Transverse colon (tissue), 4 donors: ENCODE measurements at regions not wholly inside any gene's neighbourhood (a gene's known extent, or its start where the extent isn't known, plus 50 kb on each side); places are given as distances from the start of the nearest gene placed in this dataset.

ENCODE experiments used
- DNase-seq: peaks from one replicate; pipeline ENCODE4 v3.0.0-alpha.2; 2019
- H3K27ac ChIP-seq, 4 donors: fragments of 200-600 bp; sonication (generic); 2 replicates each; pipeline ENCODE4 v1.5.1; 2016 to 2018; ENCODE audit warnings: inconsistent platforms in 4 of 4
- H3K27me3 ChIP-seq: fragments of 200-600 bp; sonication (generic); 2 replicates; pipeline ENCODE4 v1.5.1; 2017; ENCODE audit warnings: inconsistent platforms
- H3K36me3 ChIP-seq, 4 donors: fragments of 200-600 bp; sonication (generic); 2 replicates each; pipeline ENCODE4 v1.5.1; 2017 to 2019; ENCODE audit warnings: inconsistent platforms in 4 of 4
- H3K4me1 ChIP-seq, 4 donors: fragments of 200-600 bp; sonication (generic); 2 replicates each; pipeline ENCODE4 v1.5.1; 2017 to 2020; ENCODE audit warnings: inconsistent platforms in 4 of 4
- H3K4me3 ChIP-seq, 4 donors: fragments of 200-600 bp; sonication (generic); 1 replicate in 1 of 4; 2 replicates in 3 of 4; pipeline versions ENCODE4 v1.5.1 to v1.6.1; 2017 to 2019; ENCODE audit warnings: inconsistent platforms in 4 of 4
- H3K9me3 ChIP-seq, 2 donors: fragments of 200-600 bp; sonication (generic); 2 replicates each; pipeline ENCODE4 v1.5.1; 2017 to 2019; ENCODE audit warnings: inconsistent platforms in 2 of 2
- EP300 ChIP-seq: sonication (generic); formaldehyde crosslinking; IDR thresholded peaks from one replicate; pipeline ENCODE4 v1.6.1; 2017; ENCODE audit warnings: antibody characterized with exemption, low read depth
- POLR2A ChIP-seq: fragments of 450-650 bp; IDR thresholded peaks from one replicate; pipeline ENCODE4 v1.6.1; 2016; ENCODE audit warnings: antibody characterized with exemption, mild to moderate bottlenecking, moderate library complexity
- POLR2AphosphoS5 ChIP-seq, 3 donors: sonication (generic); formaldehyde crosslinking; IDR thresholded peaks; one replicate each; pipeline ENCODE4 v1.6.1; 2016; ENCODE audit warnings: antibody characterized with exemption in 3 of 3
- WGBS, 2 donors: methylation state at CpG; one replicate each; pipeline ENCODE4 v1.1.5; 2018; ENCODE audit warnings: low coverage in 1 of 2; 5-methylcytosine and 5-hydroxymethylcytosine counted together
- in situ Hi-C, 4 donors: fragments of 200-750 bp; cut with MboI; loops; one replicate each; pipeline versions ENCODE4 v1.15.0 to v1.15.1; 2017; ENCODE audit warnings: low sequenced_read_pairs in 3 of 4, low pct_ligation_motif_present in 1 of 4, low pct_unique_long_range_greater_than_20kb in 1 of 4
- intact Hi-C: fragments of 100-400 bp; cut with DNase I; formaldehyde crosslinking; loops from one replicate; pipeline ENCODE4 v1.15.1; 2023; ENCODE audit warnings: low total_unique reads
- TF ChIP-seq, protein P1 (sequence below), 5 experiments: fragments of 200-600 bp in 3 of 5; fragments of 450-650 bp in 2 of 5; sonication (generic) in 3 of 5; IDR thresholded peaks; 1 replicate in 2 of 5; 2 replicates in 3 of 5; pipeline ENCODE4 v1.5.1; 2016 to 2017; ENCODE audit warnings: antibody characterized with exemption in 5 of 5, inconsistent platforms in 3 of 5, mild to moderate bottlenecking in 2 of 5, moderate library complexity in 1 of 5

GRCh38 chr6:16078064-16078463, 50.8 kb upstream of the MYLIP start:
- Histone ChIP-seq H3K4me3 (no peak overlapping the region), H3K27me3 (no peaks in the 10 kb centered on the region), H3K36me3 (no peaks in the 10 kb centered on the region), H3K9me3 (no peaks in the 10 kb centered on the region), H3K27ac (no peak overlapping the region), H3K4me1 (peaks cover 0 to 20% (median 5%) of the 10 kb centered on the region in 4 donors)
- intact Hi-C loops, result no loop called here
- DNase-seq, result no peak
- in situ Hi-C loops, result no loop called here
- 77 to 84% methylated on average over 2 of the region's 2 CpGs for WGBS, 2 donors
- TF ChIP-seq EP300 (no peak), POLR2AphosphoS5 (IDR thresholded peaks at IDR 0.05) (no peak), POLR2A (no peak)
- TF ChIP-seq, protein P1, sequence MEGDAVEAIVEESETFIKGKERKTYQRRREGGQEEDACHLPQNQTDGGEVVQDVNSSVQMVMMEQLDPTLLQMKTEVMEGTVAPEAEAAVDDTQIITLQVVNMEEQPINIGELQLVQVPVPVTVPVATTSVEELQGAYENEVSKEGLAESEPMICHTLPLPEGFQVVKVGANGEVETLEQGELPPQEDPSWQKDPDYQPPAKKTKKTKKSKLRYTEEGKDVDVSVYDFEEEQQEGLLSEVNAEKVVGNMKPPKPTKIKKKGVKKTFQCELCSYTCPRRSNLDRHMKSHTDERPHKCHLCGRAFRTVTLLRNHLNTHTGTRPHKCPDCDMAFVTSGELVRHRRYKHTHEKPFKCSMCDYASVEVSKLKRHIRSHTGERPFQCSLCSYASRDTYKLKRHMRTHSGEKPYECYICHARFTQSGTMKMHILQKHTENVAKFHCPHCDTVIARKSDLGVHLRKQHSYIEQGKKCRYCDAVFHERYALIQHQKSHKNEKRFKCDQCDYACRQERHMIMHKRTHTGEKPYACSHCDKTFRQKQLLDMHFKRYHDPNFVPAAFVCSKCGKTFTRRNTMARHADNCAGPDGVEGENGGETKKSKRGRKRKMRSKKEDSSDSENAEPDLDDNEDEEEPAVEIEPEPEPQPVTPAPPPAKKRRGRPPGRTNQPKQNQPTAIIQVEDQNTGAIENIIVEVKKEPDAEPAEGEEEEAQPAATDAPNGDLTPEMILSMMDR (IDR thresholded peaks at IDR 0.05), result no peak

DNA sequence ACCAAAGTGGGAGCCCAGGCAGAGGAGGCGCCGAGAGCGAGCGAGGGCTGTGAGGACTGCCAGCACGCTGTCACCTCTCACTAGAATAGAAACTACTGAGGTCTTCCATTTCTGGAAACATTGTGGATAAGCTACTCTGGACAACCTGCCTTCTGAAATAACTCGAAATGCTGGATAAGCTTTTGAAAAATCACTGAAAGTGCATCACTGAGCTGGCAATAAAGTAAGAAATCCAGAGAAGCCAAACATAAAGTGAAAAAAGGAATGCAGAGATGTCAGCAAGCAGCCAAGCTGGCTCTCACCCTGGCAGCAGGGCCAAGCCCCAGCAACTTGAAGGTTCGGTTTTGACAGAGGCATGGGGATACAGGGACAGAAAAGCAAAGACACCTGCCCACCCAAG, 59.2 kb upstream of the MYLIP start:
- DNase-seq, result no peak
- no peaks in the 10 kb centered on the region for H3K4me1 ChIP-seq
- in situ Hi-C loops, result no loop called here
- WGBS, 2 donors, result 75 to 89% methylated on average over 2 to 7 of the region's 7 CpGs
- H3K27ac ChIP-seq, result no peak overlapping the region
- intact Hi-C loops, result no loop called here
- H3K4me3 ChIP-seq, result no peak overlapping the region
- H3K9me3 ChIP-seq, result no peaks in the 10 kb centered on the region
- H3K36me3 ChIP-seq, result no peaks in the 10 kb centered on the region
- TF ChIP-seq EP300 (no peak), POLR2AphosphoS5 (IDR thresholded peaks at IDR 0.05) (no peak), POLR2A (no peak)
- TF ChIP-seq, protein P1 (IDR thresholded peaks at IDR 0.05), result no peak
- H3K27me3 ChIP-seq, result no peaks in the 10 kb centered on the region

GRCh38 chr6:16069222-16069621, 59.7 kb upstream of the MYLIP start:
- no peak for DNase-seq
- 97 to 100% methylated on average over 1 to 39 of the region's 39 CpGs for WGBS, 2 donors
- intact Hi-C loops, result no loop called here
- TF ChIP-seq EP300 (no peak), POLR2A (no peak), POLR2AphosphoS5 (IDR thresholded peaks at IDR 0.05) (no peak)
- TF ChIP-seq, protein P1 (IDR thresholded peaks at IDR 0.05), result no peak
- no peaks in the 10 kb centered on the region for H3K4me1 ChIP-seq
- no peaks in the 10 kb centered on the region for H3K9me3 ChIP-seq
- H3K36me3 ChIP-seq, result no peaks in the 10 kb centered on the region
- no peak overlapping the region for H3K27ac ChIP-seq
- H3K4me3 ChIP-seq, result no peak overlapping the region
- in situ Hi-C loops, result no loop called here
- H3K27me3 ChIP-seq, result no peaks in the 10 kb centered on the region

GRCh38 chr6:16067568-16067967, 61.3 kb upstream of the MYLIP start:
- in situ Hi-C loops, result no loop called here
- Histone ChIP-seq H3K27me3 (no peaks in the 10 kb centered on the region), H3K36me3 (no peaks in the 10 kb centered on the region), H3K27ac (no peak overlapping the region), H3K4me1 (no peaks in the 10 kb centered on the region), H3K4me3 (no peak overlapping the region), H3K9me3 (no peaks in the 10 kb centered on the region)
- intact Hi-C loops, result no loop called here
- WGBS, 2 donors, result 72 to 80% methylated on average over 3 of the region's 3 CpGs
- no peak for DNase-seq
- TF ChIP-seq, protein P1 (IDR thresholded peaks at IDR 0.05), result no peak
- TF ChIP-seq POLR2A (no peak), EP300 (no peak), POLR2AphosphoS5 (IDR thresholded peaks at IDR 0.05) (no peak)
